Gastrocnemius medialis (tissue), 4 donors: ENCODE measurements at regions not wholly inside any gene's neighbourhood (a gene's known extent, or its start where the extent isn't known, plus 50 kb on each side); places are given as distances from the start of the nearest gene placed in this dataset.

ENCODE experiments used
- POLR2A ChIP-seq, 2 donors: fragments of 450-650 bp; IDR thresholded peaks; one replicate each; pipeline ENCODE4 v1.6.1; 2017; ENCODE audit warnings: antibody characterized with exemption in 2 of 2, mild to moderate bottlenecking in 2 of 2, moderate library complexity in 2 of 2
- TF ChIP-seq, protein P1 (sequence below), 5 experiments: fragments of 450-650 bp in 3 of 5; fragments of 200-600 bp in 2 of 5; sonication (generic) in 2 of 5; IDR thresholded peaks in 4 of 5; conservative IDR thresholded peaks in 1 of 5; 1 replicate in 4 of 5; 2 replicates in 1 of 5; pipeline ENCODE4 v1.5.1; 2016 to 2019; ENCODE audit warnings: antibody characterized with exemption in 5 of 5, mild to moderate bottlenecking in 3 of 5, moderate library complexity in 3 of 5

DNA sequence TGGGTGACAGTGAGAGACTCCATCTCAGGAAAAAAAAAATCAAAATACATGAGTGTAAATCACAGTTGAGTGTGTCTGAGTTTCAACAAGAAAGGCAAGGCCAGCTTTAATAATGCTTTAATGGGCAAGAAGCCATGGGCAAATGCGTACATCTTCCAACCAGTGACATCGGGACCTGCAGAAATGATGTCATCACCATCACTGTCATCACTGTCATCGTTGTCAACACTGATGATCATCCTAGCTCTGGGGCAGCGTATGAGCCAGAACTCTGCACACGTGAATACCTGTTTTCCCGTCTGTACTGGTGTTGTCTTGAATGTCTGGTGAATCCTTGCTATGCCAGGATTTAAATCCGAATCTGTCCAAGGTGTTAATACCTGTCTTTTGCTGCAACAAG, 712.5 kb downstream of the BRD1 start:
- TF ChIP-seq, protein P1, sequence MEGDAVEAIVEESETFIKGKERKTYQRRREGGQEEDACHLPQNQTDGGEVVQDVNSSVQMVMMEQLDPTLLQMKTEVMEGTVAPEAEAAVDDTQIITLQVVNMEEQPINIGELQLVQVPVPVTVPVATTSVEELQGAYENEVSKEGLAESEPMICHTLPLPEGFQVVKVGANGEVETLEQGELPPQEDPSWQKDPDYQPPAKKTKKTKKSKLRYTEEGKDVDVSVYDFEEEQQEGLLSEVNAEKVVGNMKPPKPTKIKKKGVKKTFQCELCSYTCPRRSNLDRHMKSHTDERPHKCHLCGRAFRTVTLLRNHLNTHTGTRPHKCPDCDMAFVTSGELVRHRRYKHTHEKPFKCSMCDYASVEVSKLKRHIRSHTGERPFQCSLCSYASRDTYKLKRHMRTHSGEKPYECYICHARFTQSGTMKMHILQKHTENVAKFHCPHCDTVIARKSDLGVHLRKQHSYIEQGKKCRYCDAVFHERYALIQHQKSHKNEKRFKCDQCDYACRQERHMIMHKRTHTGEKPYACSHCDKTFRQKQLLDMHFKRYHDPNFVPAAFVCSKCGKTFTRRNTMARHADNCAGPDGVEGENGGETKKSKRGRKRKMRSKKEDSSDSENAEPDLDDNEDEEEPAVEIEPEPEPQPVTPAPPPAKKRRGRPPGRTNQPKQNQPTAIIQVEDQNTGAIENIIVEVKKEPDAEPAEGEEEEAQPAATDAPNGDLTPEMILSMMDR (IDR thresholded peaks at IDR 0.05 in 4 of 5, conservative IDR thresholded peaks at IDR 0.05 in 1 of 5): no peak
- no peak for TF ChIP-seq POLR2A (IDR thresholded peaks at IDR 0.05)
